ENCODE measurements at regions not wholly inside any gene's neighbourhood (a gene's known extent, or its start where the extent isn't known, plus 50 kb on each side); places are given as distances from the start of the nearest gene placed in this dataset.
A peak's percentile ranks its signal among the peaks of the same experiment; 100 is the strongest.

DNA sequence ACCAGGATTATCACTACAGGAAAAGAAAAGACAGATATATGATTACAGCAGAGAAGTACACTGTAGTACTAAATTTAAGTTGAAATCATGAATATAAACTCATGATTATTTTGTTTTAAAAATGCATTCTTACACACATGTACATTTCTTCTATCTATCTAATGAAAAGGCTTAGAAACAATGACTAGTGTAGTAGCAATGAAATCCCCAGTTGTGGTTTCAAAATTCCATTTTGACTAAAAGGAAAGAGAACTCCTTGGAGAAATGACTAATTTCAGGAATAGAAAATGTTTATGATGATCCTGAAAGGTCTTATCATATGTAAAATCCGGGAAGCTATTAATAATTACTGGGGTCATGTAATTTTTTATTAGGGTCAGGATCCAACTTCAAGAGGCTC, 195.0 kb upstream of the STARD13 start:
- Histone ChIP-seq H3K27ac (ENCODE audit: low read depth, low read length) (no peak overlapping the region), H3K27me3 (ENCODE audit: control insufficient read depth, insufficient read depth, low read length) (no peaks in the 10 kb centered on the region), H3K36me3 (ENCODE audit: control insufficient read depth, insufficient read depth, low read length) (no peaks in the 10 kb centered on the region), H3K9me3 (ENCODE audit: control insufficient read depth, insufficient read depth, low read length) (peaks cover 7% of the 10 kb centered on the region), H3K4me1 (ENCODE audit: control insufficient read depth, insufficient read depth, low read length) (no peaks in the 10 kb centered on the region), H3K4me3 (ENCODE audit: low read depth, low read length) (no peak overlapping the region)
- no peak for DNase-seq (ENCODE audit: low read depth in 4 of 6, low spot score in 6 of 6)
- WGBS (ENCODE audit: insufficient coverage) = no CpG with 5 or more reads among the region's 1 CpG

DNA sequence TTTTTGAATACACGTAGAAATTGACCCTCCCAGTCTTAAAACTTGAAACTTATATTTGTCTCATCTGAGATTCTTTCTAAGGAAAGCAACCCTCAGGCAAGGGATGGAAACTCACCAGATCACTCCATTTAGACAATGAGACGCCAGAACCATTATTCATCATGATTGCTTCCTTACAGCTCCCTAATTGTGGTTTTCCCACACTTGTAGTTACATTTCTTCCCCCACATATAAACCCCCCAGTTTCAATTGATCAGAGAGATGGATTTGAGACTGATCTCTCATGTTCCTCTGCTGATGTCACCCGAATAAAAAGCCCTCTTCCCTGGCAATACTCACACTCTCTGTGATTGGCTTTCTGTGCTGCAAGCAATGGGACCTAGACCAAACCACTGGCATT, 197.9 kb upstream of the STARD13 start:
- peaks cover 4% of the 10 kb centered on the region for H3K9me3 ChIP-seq (ENCODE audit: control insufficient read depth, insufficient read depth, low read length)
- no peak for DNase-seq (ENCODE audit: low read depth in 4 of 6, low spot score in 6 of 6)
- H3K4me1 ChIP-seq (ENCODE audit: control insufficient read depth, insufficient read depth, low read length) = no peaks in the 10 kb centered on the region
- H3K27me3 ChIP-seq (ENCODE audit: control insufficient read depth, insufficient read depth, low read length) = no peaks in the 10 kb centered on the region
- no peak overlapping the region for H3K27ac ChIP-seq (ENCODE audit: low read depth, low read length)
- no peaks in the 10 kb centered on the region for H3K36me3 ChIP-seq (ENCODE audit: control insufficient read depth, insufficient read depth, low read length)
- WGBS (ENCODE audit: insufficient coverage) = 80% methylated on average over 2 of the region's 3 CpGs
- H3K4me3 ChIP-seq (ENCODE audit: low read depth, low read length) = no peak overlapping the region

GRCh38 chr13:33485247-33485646, 199.7 kb upstream of the STARD13 start:
- Histone ChIP-seq H3K36me3 (ENCODE audit: control insufficient read depth, insufficient read depth, low read length) (no peaks in the 10 kb centered on the region), H3K27ac (ENCODE audit: low read depth, low read length) (no peak overlapping the region), H3K4me1 (ENCODE audit: control insufficient read depth, insufficient read depth, low read length) (no peaks in the 10 kb centered on the region), H3K9me3 (ENCODE audit: control insufficient read depth, insufficient read depth, low read length) (peaks cover 4% of the 10 kb centered on the region), H3K4me3 (ENCODE audit: low read depth, low read length) (no peak overlapping the region), H3K27me3 (ENCODE audit: control insufficient read depth, insufficient read depth, low read length) (no peaks in the 10 kb centered on the region)
- DNase-seq (ENCODE audit: low read depth in 4 of 6, low spot score in 6 of 6) = no peak
- no CpG with 5 or more reads among the region's 1 CpG for WGBS (ENCODE audit: insufficient coverage)

- peaks cover 4% of the 10 kb centered on the region for H3K9me3 ChIP-seq (ENCODE audit: control insufficient read depth, insufficient read depth, low read length)
- no peak overlapping the region for H3K27ac ChIP-seq (ENCODE audit: low read depth, low read length)
- peaks cover 5% of the 10 kb centered on the region for H3K4me1 ChIP-seq (ENCODE audit: control insufficient read depth, insufficient read depth, low read length)
- WGBS (ENCODE audit: insufficient coverage) = 70% methylated on average over 5 of the region's 5 CpGs
- no peak for DNase-seq (ENCODE audit: low read depth in 4 of 6, low spot score in 6 of 6)
- H3K4me3 ChIP-seq (ENCODE audit: low read depth, low read length) = no peak overlapping the region
- no peaks in the 10 kb centered on the region for H3K36me3 ChIP-seq (ENCODE audit: control insufficient read depth, insufficient read depth, low read length)
- no peaks in the 10 kb centered on the region for H3K27me3 ChIP-seq (ENCODE audit: control insufficient read depth, insufficient read depth, low read length)
Observed at GRCh38 chr13:33487575-33488243, 202.2 kb upstream of the STARD13 start.

GRCh38 chr13:33489563-33489962, 204.0 kb upstream of the STARD13 start:
- Histone ChIP-seq H3K27me3 (ENCODE audit: control insufficient read depth, insufficient read depth, low read length) (no peaks in the 10 kb centered on the region), H3K9me3 (ENCODE audit: control insufficient read depth, insufficient read depth, low read length) (peaks cover 2% of the 10 kb centered on the region), H3K4me1 (ENCODE audit: control insufficient read depth, insufficient read depth, low read length) (peaks cover 5% of the 10 kb centered on the region), H3K4me3 (ENCODE audit: low read depth, low read length) (no peak overlapping the region), H3K27ac (ENCODE audit: low read depth, low read length) (no peak overlapping the region), H3K36me3 (ENCODE audit: control insufficient read depth, insufficient read depth, low read length) (no peaks in the 10 kb centered on the region)
- DNase-seq (ENCODE audit: low read depth in 4 of 6, low spot score in 6 of 6) = no peak
- WGBS (ENCODE audit: insufficient coverage) = no CpG with 5 or more reads among the region's 4 CpGs

DNA sequence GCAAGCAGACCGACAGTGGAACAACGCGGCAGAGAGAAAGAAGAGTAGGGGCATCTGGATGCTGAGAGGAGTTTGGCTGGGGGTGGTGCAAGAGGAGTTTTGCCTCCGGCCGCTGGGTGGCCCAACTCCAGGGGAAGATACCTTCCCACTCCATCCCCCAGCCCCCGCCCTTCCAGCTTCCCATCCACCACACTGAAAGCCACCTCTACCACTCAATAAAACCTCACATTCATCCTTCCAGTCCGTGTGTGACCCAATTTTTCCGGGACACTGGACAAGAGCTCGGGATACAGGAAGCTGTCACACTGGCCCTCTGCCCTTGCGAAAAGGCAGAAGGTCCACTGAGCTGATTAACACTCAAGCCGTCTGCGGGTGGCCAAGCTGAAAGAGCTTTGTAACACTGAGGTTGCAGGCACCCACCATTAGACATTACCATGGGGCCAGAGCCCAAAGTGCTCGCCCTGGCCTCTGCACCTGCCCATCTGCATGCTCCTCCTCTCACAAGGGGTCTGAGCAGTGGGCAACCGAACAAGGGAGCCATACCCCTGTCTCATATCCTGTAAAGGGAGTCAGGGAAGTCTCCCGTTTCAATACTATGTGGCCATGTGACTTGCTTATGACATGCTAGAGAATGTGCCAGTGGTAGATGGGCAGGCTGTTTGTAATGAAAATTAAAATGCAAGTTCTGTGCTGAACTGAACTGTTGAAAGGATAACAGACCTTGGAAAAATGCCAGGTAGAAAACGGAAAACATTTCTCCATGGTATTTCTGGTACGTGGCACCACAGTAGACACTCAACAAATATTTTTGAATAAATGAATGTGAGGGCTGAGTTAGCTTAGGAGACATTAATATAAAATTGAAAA, 205.1 kb upstream of the STARD13 start:
- 79% methylated on average over 8 of the region's 17 CpGs for WGBS (ENCODE audit: insufficient coverage)
- Histone ChIP-seq H3K9me3 (ENCODE audit: control insufficient read depth, insufficient read depth, low read length) (no peaks in the 10 kb centered on the region), H3K27me3 (ENCODE audit: control insufficient read depth, insufficient read depth, low read length) (no peaks in the 10 kb centered on the region), H3K4me1 (ENCODE audit: control insufficient read depth, insufficient read depth, low read length) (peaks cover 5% of the 10 kb centered on the region), H3K4me3 (ENCODE audit: low read depth, low read length) (no peak overlapping the region), H3K27ac (ENCODE audit: low read depth, low read length) (no peak overlapping the region), H3K36me3 (ENCODE audit: control insufficient read depth, insufficient read depth, low read length) (no peaks in the 10 kb centered on the region)
- DNase-seq (ENCODE audit: low read depth in 4 of 6, low spot score in 6 of 6) = peak in 1 of 6 donors; percentile 11

DNA sequence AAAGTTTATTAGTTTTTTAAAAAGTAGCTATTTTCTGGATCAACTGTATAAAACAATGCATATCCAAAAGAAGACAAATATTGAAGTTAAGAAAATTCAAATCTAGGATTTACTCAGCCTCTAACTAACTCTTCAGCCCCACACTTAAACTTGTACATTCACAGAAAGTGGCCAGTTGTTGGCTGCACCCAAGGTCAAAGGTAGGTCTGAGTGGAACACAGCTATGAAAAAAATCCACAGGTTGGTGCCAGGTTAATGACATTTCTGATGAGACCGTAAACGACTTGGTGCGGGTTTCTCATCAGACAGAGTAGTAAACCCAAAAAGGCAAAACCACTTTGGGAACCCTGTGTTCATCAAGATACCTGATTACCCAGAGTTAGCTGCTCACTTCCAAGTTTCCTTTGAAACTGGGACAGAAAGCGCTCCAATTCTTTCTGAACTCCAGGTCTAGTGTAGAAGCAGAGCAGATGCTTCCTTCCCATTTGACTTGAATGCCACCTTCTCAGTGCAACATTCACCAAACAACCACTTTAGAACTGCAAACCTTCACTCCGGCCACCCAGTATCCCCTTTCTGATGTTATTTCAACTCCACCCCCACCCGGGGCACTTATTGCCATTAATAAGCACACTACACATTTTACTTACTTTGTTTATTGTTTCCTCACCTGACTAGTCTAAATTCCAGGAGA, 208.3 kb upstream of the STARD13 start:
- no peak overlapping the region for H3K4me3 ChIP-seq (ENCODE audit: low read depth, low read length)
- H3K4me1 ChIP-seq (ENCODE audit: control insufficient read depth, insufficient read depth, low read length) = peaks cover 5% of the 10 kb centered on the region
- 97% methylated on average over 6 of the region's 6 CpGs for WGBS (ENCODE audit: insufficient coverage)
- H3K27ac ChIP-seq (ENCODE audit: low read depth, low read length) = no peak overlapping the region
- no peaks in the 10 kb centered on the region for H3K27me3 ChIP-seq (ENCODE audit: control insufficient read depth, insufficient read depth, low read length)
- no peak for DNase-seq (ENCODE audit: low read depth in 4 of 6, low spot score in 6 of 6)
- H3K9me3 ChIP-seq (ENCODE audit: control insufficient read depth, insufficient read depth, low read length) = no peaks in the 10 kb centered on the region
- no peaks in the 10 kb centered on the region for H3K36me3 ChIP-seq (ENCODE audit: control insufficient read depth, insufficient read depth, low read length)

- 79% methylated on average over 4 of the region's 4 CpGs for WGBS (ENCODE audit: insufficient coverage)
- peaks cover 5% of the 10 kb centered on the region for H3K4me1 ChIP-seq (ENCODE audit: control insufficient read depth, insufficient read depth, low read length)
- no peaks in the 10 kb centered on the region for H3K27me3 ChIP-seq (ENCODE audit: control insufficient read depth, insufficient read depth, low read length)
- no peak overlapping the region for H3K27ac ChIP-seq (ENCODE audit: low read depth, low read length)
- H3K4me3 ChIP-seq (ENCODE audit: low read depth, low read length) = no peak overlapping the region
- no peaks in the 10 kb centered on the region for H3K9me3 ChIP-seq (ENCODE audit: control insufficient read depth, insufficient read depth, low read length)
- H3K36me3 ChIP-seq (ENCODE audit: control insufficient read depth, insufficient read depth, low read length) = no peaks in the 10 kb centered on the region
- no peak for DNase-seq (ENCODE audit: low read depth in 4 of 6, low spot score in 6 of 6)
Observed at GRCh38 chr13:33494596-33495204, 209.1 kb upstream of the STARD13 start.

DNA sequence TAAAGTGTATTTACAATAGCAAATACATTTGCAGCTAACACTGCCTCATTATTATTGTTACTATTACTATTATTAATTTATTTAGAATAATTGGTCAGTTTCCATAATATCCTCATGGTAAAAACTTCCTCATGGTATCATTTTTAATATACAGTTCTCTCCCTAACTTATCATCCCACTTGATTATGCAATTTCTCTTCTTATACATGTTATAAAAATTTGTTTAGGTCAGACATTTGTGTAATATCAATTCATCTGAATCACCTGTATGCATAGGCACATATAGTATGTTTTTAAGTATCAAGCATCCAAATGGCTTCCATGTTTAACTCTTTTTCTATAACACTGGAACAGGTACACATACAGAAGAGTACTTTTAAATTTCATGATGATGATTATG, 210.8 kb upstream of the STARD13 start:
- Histone ChIP-seq H3K27me3 (ENCODE audit: control insufficient read depth, insufficient read depth, low read length) (no peaks in the 10 kb centered on the region), H3K4me3 (ENCODE audit: low read depth, low read length) (no peak overlapping the region), H3K36me3 (ENCODE audit: control insufficient read depth, insufficient read depth, low read length) (no peaks in the 10 kb centered on the region), H3K27ac (ENCODE audit: low read depth, low read length) (no peak overlapping the region), H3K4me1 (ENCODE audit: control insufficient read depth, insufficient read depth, low read length) (no peaks in the 10 kb centered on the region), H3K9me3 (ENCODE audit: control insufficient read depth, insufficient read depth, low read length) (peaks cover under 1% of the 10 kb centered on the region)
- DNase-seq (ENCODE audit: low read depth in 4 of 6, low spot score in 6 of 6) = no peak
